ENCODE measurements at regions not wholly inside any gene's neighbourhood (a gene's known extent, or its start where the extent isn't known, plus 50 kb on each side); places are given as distances from the start of the nearest gene placed in this dataset.
A peak's percentile ranks its signal among the peaks of the same experiment; 100 is the strongest.
"Not testable (repeated sequence)": the region's sequence is repeated elsewhere in the genome, so short reads cannot be mapped to it uniquely, and the experiment has no call there.

- no peak for DNase-seq (ENCODE audit: low spot score)
These were observed 95.0 kb downstream of the FAM53A start for GRCh38 chr4:1589098-1589497.

DNA sequence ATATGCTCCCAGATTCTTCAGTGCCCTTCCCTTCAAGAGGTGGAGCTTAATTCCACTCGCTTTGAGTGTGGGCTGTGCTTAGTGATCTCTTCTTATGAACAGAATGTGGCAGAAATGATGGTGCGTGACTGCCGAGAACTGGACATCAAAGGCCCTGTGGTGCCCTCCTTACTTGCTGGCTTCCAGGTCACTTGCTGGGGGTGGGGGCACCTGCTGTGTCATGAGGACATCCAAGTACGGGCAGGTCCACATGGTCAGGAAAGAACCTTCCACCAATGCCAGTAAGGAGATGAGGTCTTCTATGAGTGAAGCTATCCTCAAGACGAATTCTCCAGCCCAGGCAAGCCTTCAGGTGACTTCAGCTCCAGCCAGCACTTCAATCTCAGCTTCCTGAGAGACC lies 95.8 kb downstream of the FAM53A start:
- no peak for DNase-seq (ENCODE audit: low spot score)

DNA sequence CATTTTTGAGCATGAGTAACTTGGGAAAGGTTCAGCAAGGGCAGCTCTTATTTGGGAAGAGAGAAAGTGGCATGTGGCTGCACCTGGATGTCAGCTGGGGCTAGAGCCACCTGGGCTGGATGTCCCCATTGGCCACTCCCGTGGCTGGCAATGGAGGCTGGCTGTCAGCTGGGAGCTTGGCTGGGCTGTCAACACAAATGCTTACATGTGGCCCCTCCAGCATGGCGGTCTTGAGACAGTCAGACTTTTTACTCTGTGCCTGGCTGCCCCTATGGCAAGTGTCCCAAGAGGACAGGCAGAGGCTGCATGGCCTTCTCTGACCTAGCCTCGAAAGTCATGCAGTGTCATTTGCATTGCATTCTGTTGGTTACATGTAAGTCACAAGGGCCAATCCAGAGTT lies 99.6 kb downstream of the FAM53A start:
- no peak for DNase-seq (ENCODE audit: low spot score)

DNA sequence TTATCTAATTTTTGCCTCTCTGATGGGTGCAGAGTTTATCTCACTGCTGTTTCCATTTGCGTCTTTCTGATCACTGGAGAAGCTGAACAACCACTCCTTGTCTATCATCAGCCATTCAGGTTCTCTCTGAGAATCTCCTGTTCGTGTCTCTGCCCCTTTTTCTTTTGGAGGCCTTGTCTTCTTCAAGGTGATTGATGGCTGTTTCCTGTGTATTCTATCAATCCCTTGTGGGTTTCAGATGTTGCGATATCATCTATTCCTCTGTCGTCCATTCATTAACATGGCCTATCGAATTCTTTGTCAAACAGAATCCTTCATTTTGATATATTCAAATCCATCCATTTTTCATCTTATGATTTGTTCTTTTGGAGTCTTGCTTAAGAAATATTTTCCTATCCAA lies 100.3 kb downstream of the FAM53A start:
- DNase-seq (ENCODE audit: low spot score) = no peak

- DNase-seq (ENCODE audit: low spot score) = no peak
These were observed 100.9 kb downstream of the FAM53A start for GRCh38 chr4:1583051-1583785.

DNA sequence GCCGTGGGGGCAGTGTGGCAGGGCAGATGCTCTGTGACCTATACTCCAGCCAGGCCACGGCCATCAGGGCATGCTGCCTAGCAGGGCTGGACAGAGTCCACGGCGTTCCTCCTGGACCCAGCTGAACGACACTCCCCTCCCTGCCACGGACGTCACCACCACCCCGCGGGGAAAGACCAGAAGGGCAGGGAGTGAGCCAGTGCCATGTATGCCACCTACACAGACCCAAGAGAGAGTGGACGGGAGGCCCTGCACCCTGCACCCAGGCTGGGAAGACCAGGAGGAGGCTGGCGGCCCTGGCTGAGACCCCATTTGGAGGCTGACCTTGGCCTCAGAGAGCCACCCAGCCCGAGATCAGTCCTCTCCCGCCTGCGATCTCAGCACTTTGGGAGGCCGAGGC lies 101.9 kb downstream of the FAM53A start:
- DNase-seq (ENCODE audit: low spot score) = no peak

GRCh38 chr4:1581164-1581894 lies 102.8 kb downstream of the FAM53A start:
- peak; percentile 63 for DNase-seq (ENCODE audit: low spot score)

GRCh38 chr4:1580692-1581012 lies 103.5 kb downstream of the FAM53A start:
- not testable (repeated sequence) for DNase-seq (ENCODE audit: low spot score)

DNA sequence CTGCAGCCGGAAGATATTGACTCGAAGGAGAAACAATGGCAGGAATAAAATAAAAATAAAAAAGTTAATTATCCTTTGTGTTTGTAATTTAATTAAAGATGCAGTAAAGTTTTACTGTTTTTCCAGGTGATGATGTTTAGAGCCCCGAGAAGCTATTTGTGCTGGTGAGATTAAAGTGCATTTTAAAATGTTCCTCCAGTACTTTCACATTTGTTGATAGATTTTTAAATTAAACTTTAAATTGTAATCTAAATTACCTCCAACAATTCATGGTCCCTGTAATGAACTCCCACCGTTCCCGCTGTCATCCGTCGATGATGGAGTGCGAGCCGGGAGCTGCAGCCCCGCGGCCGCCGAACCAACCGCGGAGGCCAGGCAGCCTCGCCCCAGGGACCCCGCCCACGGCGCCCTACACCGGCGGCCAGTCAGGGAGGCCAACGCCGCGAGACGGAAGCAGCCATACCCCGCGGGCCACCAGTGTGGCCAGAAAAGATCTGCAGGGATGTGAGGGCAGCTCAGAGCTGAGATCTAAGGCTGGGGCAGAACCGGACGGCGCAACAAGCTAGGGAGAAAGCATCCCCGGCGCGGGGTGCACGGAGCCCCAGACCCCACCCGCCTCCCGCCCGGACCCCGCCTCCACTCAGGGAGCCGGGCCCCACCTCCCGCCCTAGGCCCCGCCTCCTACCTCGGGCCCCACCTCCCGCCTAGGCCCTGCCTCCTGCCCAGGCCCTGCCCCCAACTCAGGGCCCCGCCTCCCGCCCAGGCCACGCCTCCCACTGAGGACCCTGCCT lies 104.0 kb downstream of the FAM53A start:
- peak; percentile 52 for DNase-seq (ENCODE audit: low spot score)

- DNase-seq (ENCODE audit: low spot score) = peak; percentile 83
These were observed 104.9 kb downstream of the FAM53A start for GRCh38 chr4:1579001-1579900.

GRCh38 chr4:1578251-1578773 lies 105.8 kb downstream of the FAM53A start:
- peak; percentile 20 for DNase-seq (ENCODE audit: low spot score)

DNA sequence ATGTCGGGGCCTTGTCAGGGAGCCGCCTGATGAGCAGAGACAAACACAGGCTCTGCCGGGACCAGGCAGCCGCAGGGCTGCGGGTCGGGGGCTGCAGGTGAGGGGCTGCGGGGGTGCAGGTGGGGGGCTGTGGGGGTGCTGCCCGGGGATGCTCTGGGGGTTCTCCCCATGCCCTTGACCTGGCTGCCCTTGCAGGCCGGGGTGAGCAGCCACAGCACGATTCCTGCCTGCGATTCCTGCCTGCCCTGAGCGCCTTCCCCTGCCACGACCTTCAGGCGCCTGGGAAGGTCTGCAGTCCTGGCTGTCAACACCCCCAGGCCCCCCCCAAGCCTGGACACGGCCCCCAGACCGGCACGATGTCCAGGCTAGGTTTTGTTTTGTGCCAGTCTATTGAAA lies 106.3 kb downstream of the FAM53A start:
- no peak for DNase-seq (ENCODE audit: low spot score)

- no peak for DNase-seq (ENCODE audit: low spot score)
These were observed 106.9 kb downstream of the FAM53A start for GRCh38 chr4:1576961-1577821.

DNA sequence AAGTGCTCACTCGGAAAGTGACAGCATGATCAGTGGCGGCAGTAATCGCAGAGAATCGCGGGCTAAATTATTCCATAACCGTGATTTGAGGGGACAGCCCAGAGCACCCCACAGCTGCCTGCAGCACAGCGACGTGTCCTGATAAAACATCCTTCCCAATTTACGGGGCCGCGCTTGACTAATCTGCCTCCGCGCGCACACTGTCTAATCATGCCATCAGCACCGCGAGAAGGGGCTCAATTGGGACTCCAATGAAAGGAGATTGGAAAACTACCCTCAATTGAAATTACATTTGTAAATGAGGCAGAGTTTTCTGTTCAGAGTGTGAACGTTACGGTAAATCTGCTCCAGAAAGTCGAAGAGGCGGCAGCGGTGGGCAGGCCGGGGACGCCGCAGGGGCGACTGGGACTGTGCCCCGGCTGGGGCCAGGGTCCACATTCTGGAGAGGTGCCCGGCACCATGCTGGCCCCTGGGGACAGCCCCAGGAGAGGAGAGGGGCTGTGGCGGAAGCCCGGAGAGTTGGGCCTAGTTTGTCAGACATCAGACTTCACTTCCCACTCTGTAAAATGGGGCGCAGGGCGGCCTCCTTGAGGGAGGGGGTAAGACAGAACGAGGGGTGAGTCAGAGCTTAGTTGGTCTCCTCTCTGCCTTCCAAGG lies 107.7 kb downstream of the FAM53A start:
- no peak for DNase-seq (ENCODE audit: low spot score)

GRCh38 chr4:1575418-1576303 lies 108.5 kb downstream of the FAM53A start:
- DNase-seq (ENCODE audit: low spot score) = no peak

- DNase-seq (ENCODE audit: low spot score) = no peak
These were observed 109.3 kb downstream of the FAM53A start for GRCh38 chr4:1574601-1575417.

DNA sequence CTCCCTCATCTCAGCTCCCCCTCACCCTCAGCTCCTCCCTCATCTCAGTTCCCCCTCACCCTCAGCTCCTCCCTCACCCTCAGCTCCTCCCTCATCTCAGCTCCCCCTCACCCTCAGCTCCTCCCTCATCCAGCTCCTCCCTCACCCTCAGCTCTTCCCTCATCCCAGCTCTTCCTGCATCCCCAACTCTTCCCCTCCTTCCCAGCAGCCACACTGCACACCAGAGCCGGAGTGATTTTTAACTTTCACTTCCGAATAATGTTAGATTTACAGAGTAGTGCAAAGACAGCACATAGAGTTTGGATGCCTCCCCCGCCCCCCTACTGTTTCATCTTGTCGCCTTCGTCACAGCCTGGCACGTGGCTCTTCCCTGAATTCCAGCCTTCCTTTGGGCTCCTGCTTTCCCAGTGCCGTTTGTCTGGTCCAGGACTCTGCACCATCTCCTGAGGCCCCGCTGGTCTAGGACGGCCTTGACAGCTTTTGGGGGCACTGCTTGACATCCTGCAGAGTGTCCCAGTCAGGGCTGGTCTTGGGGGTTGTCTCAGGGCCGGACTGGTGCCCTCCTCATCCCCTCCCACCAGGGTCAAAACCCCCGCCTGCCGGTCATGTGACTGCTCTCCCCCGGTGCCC lies 110.2 kb downstream of the FAM53A start:
- no peak for DNase-seq (ENCODE audit: low spot score)
